GM23248 (cell line): ENCODE measurements at regions not wholly inside any gene's neighbourhood (a gene's known extent, or its start where the extent isn't known, plus 50 kb on each side); places are given as distances from the start of the nearest gene placed in this dataset.

Source experiments
- EZH2 ChIP-seq: fragments of 200-600 bp; sonication (generic); IDR thresholded peaks from 2 replicates; pipeline ENCODE4 v1.6.1; 2018; ENCODE audit warnings: antibody characterized with exemption, mild to moderate bottlenecking; ENCODE audit not compliant: insufficient read depth, poor library complexity, severe bottlenecking
- EZH2phosphoT487 ChIP-seq: fragments of 200-600 bp; sonication (generic); IDR thresholded peaks from 2 replicates; pipeline ENCODE4 v1.6.1; 2018; ENCODE audit warnings: antibody characterized with exemption, moderate library complexity, mild to moderate bottlenecking, low read depth; ENCODE audit not compliant: insufficient read depth

GRCh38 chr10:21169271-21169670, 272.2 kb upstream of the NEBL start:
- TF ChIP-seq EZH2: no peak
- TF ChIP-seq EZH2phosphoT487: no peak
